ENCODE measurements at regions not wholly inside any gene's neighbourhood (a gene's known extent, or its start where the extent isn't known, plus 50 kb on each side); places are given as distances from the start of the nearest gene placed in this dataset.
"Not testable (repeated sequence)": the region's sequence is repeated elsewhere in the genome, so short reads cannot be mapped to it uniquely, and the experiment has no call there.

DNA sequence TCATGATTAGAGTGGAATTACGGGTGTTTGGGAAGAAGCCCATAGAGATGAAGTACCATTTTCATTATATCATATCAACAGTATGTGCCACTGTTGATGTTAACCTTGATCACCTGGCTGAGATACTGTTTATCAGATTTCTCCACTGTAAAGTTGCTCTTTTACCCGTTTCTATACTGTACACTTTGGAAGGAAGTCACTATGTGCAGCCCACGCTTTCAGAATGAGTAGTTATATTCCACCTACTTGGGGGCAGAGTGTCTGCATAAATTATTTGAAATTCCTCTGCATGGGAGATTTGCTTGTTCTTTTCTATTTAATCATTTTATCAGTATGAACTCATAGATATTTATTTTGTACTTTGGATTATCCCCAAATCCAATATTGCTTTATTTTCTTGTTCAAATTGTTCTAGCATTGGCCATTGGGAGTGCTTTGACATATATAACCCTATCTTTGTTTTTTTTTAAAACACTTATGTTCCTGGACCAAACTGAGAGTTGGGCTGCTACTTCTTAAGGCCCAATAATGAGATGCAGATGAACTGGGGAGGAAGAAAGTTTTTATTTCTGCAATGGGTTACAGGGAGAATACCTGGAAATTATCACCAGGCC lies 69.4 kb upstream of the NUTM2F start:
- not testable (repeated sequence) for TF ChIP-seq CBX8 (IDR thresholded peaks at IDR 0.05); JUN (IDR thresholded peaks at IDR 0.05); EP300 (IDR thresholded peaks at IDR 0.05); SMC3 (IDR thresholded peaks at IDR 0.05); KDM5A (IDR thresholded peaks at IDR 0.05); RARB (CRISPR knock-in tag; IDR thresholded peaks at IDR 0.05); POLR2AphosphoS2 (conservative IDR thresholded peaks at IDR 0.05; ENCODE audit: low read length); CEBPB (IDR thresholded peaks at IDR 0.05); POLR2A (IDR thresholded peaks at IDR 0.05; ENCODE audit: low read length); RAD21 (conservative IDR thresholded peaks at IDR 0.05 in 1 of 2, IDR thresholded peaks at IDR 0.05 in 1 of 2); MAFK (IDR thresholded peaks at IDR 0.05; ENCODE audit: partially characterized antibody); REST (IDR thresholded peaks at IDR 0.05)
- TF ChIP-seq, protein P1, sequence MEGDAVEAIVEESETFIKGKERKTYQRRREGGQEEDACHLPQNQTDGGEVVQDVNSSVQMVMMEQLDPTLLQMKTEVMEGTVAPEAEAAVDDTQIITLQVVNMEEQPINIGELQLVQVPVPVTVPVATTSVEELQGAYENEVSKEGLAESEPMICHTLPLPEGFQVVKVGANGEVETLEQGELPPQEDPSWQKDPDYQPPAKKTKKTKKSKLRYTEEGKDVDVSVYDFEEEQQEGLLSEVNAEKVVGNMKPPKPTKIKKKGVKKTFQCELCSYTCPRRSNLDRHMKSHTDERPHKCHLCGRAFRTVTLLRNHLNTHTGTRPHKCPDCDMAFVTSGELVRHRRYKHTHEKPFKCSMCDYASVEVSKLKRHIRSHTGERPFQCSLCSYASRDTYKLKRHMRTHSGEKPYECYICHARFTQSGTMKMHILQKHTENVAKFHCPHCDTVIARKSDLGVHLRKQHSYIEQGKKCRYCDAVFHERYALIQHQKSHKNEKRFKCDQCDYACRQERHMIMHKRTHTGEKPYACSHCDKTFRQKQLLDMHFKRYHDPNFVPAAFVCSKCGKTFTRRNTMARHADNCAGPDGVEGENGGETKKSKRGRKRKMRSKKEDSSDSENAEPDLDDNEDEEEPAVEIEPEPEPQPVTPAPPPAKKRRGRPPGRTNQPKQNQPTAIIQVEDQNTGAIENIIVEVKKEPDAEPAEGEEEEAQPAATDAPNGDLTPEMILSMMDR (IDR thresholded peaks at IDR 0.05): not testable (repeated sequence)

All from A549 (cell line).